ENCODE measurements at regions not wholly inside any gene's neighbourhood (a gene's known extent, or its start where the extent isn't known, plus 50 kb on each side); places are given as distances from the start of the nearest gene placed in this dataset.

GRCh38 chr5:29972597-29972996 is 1220.9 kb upstream of the CDH6 start:
- no peaks in the 10 kb centered on the region for H3K79me2 ChIP-seq (ENCODE audit: control insufficient read depth in 1 of 2, insufficient read depth in 2 of 2, low read length in 2 of 2)
- no peaks in the 10 kb centered on the region for H3K9me3 ChIP-seq (ENCODE audit: insufficient read depth in 2 of 2, low read depth in 1 of 2, low read length in 1 of 2)
- H3K56ac ChIP-seq (replicated peaks; ENCODE audit: insufficient read length, low read depth, low read length) = no peak overlapping the region
- 95% methylated on average over 3 of the region's 3 CpGs; no CpG with 5 or more reads in 1 of the 2 experiments for WGBS, 2 experiments (ENCODE audit: extremely low coverage in 1 of 2, insufficient coverage in 1 of 2, insufficient read length in 1 of 2, insufficient replicate concordance in 2 of 2, low coverage in 1 of 2, low lambda C conversion rate in 2 of 2, missing lambda C conversion rate in 1 of 2)
- no peaks in the 10 kb centered on the region for H3K79me1 ChIP-seq (ENCODE audit: low read depth, low read length)
- no peak overlapping the region for H2BK20ac ChIP-seq (ENCODE audit: low read length)
- no peak overlapping the region for H3K18ac ChIP-seq (ENCODE audit: extremely low read depth, low read length)
- H3K4me3 ChIP-seq (ENCODE audit: extremely low read depth in 1 of 4, insufficient read depth in 2 of 4, low read depth in 3 of 4, low read length in 4 of 4) = no peak overlapping the region
- no peak overlapping the region for H2BK12ac ChIP-seq (ENCODE audit: low read depth, low read length)
- no peak overlapping the region for H2BK5ac ChIP-seq (ENCODE audit: low read depth, low read length)
- ChIA-PET POLR2A (ENCODE audit: partially characterized antibody) (no interaction called here), CTCF (ENCODE audit: partially characterized antibody) (no interaction called here)
- no peak overlapping the region for H4K8ac ChIP-seq (ENCODE audit: extremely low read depth, insufficient read depth, low read length)
- no peak overlapping the region for H2AFZ ChIP-seq (ENCODE audit: low read length)
- H3K27ac ChIP-seq (ENCODE audit: low read depth, low read length) = no peak overlapping the region
- no peaks in the 10 kb centered on the region for H4K20me1 ChIP-seq (replicated peaks in 1 of 2; ENCODE audit: control insufficient read depth in 1 of 2, insufficient read depth in 2 of 2, low read length in 2 of 2)
- no peak overlapping the region for H3K4me2 ChIP-seq (ENCODE audit: insufficient read depth in 1 of 2, low read depth in 2 of 2, low read length in 2 of 2)
- no peak overlapping the region for H2BK15ac ChIP-seq (ENCODE audit: low read length)
- no peak overlapping the region for H4K91ac ChIP-seq (replicated peaks; ENCODE audit: insufficient read length, low read length)
- no peak overlapping the region for H3K23ac ChIP-seq (ENCODE audit: insufficient read length)
- no peaks in the 10 kb centered on the region for H3K4me1 ChIP-seq (replicated peaks in 1 of 4; ENCODE audit: control insufficient read depth in 3 of 4, insufficient read depth in 4 of 4, low read length in 3 of 4)
- no peak overlapping the region for H2AK5ac ChIP-seq (ENCODE audit: low read depth, low read length)
- no peak overlapping the region for H4K5ac ChIP-seq (ENCODE audit: insufficient read length, low read depth, low read length)
- H3K4ac ChIP-seq (replicated peaks; ENCODE audit: insufficient read length, low read depth, low read length) = no peak overlapping the region
- no peaks in the 10 kb centered on the region for H3K27me3 ChIP-seq (replicated peaks in 1 of 4; ENCODE audit: control insufficient read depth in 3 of 4, extremely low read depth in 1 of 4, insufficient read depth in 3 of 4, low read length in 3 of 4)
- DNase-seq (ENCODE audit: low read depth in 1 of 2, low spot score in 2 of 2) (no peak), FAIRE-seq (no peak)
- H3K14ac ChIP-seq (ENCODE audit: insufficient read length) = no peak overlapping the region
- H3K9ac ChIP-seq (replicated peaks in 1 of 4; ENCODE audit: extremely low read depth in 1 of 4, low read depth in 3 of 4, low read length in 3 of 4) = no peak overlapping the region
- no peak overlapping the region for H2BK120ac ChIP-seq (replicated peaks; ENCODE audit: low read depth, low read length)
- H3K23me2 ChIP-seq (ENCODE audit: low read depth, low read length) = no peaks in the 10 kb centered on the region
- H3K36me3 ChIP-seq (ENCODE audit: control insufficient read depth in 2 of 4, insufficient read depth in 4 of 4, low read length in 3 of 4) = no peaks in the 10 kb centered on the region; a peak in 1 of 8 replicates
- TF ChIP-seq SAP30 (IDR thresholded peaks at IDR 0.05; ENCODE audit: insufficient read depth, insufficient replicate concordance, low read length) = no peak
- TF ChIP-seq CREB1 (IDR thresholded peaks at IDR 0.05) = no peak
- no peak for TF ChIP-seq BRCA1 (IDR thresholded peaks at IDR 0.05; ENCODE audit: low read depth, low read length)
- no peak for TF ChIP-seq PHF8 (conservative IDR thresholded peaks at IDR 0.05; ENCODE audit: low read depth, low read length)

All from H1 (cell line).